Peyer's patch (tissue), 4 donors: ENCODE measurements at regions not wholly inside any gene's neighbourhood (a gene's known extent, or its start where the extent isn't known, plus 50 kb on each side); places are given as distances from the start of the nearest gene placed in this dataset.
A peak's percentile ranks its signal among the peaks of the same experiment; 100 is the strongest.

Source experiments
- DNase-seq, 3 donors: peaks; one replicate each; pipeline ENCODE4 v3.0.0-alpha.2; 2017 to 2019
- H3K27ac ChIP-seq, 4 donors: fragments of 200-600 bp; sonication (generic); one replicate each; pipeline ENCODE4 v1.5.1; 2016 to 2019
- H3K27me3 ChIP-seq, 2 donors: fragments of 200-600 bp; sonication (generic); one replicate each; pipeline ENCODE4 v1.5.1; 2019
- H3K36me3 ChIP-seq, 3 donors: fragments of 200-600 bp; sonication (generic); one replicate each; pipeline ENCODE4 v1.5.1; 2016 to 2019
- H3K4me1 ChIP-seq, 4 donors: fragments of 200-600 bp; sonication (generic); one replicate each; pipeline ENCODE4 v1.5.1; 2016 to 2019
- H3K4me3 ChIP-seq, 4 donors: fragments of 200-600 bp; sonication (generic); 1 replicate in 3 of 4; 2 replicates in 1 of 4; pipeline ENCODE4 v1.5.1; 2016 to 2019; ENCODE audit warnings: mild to moderate bottlenecking in 1 of 4
- H3K9me3 ChIP-seq, 4 donors: fragments of 200-600 bp; sonication (generic); one replicate each; pipeline ENCODE4 v1.5.1; 2016 to 2019; ENCODE audit warnings: mild to moderate bottlenecking in 1 of 4
- POLR2A ChIP-seq, 2 donors: fragments of 450-650 bp; IDR thresholded peaks; one replicate each; pipeline ENCODE4 v1.5.1; 2017; ENCODE audit warnings: antibody characterized with exemption in 2 of 2, mild to moderate bottlenecking in 2 of 2, moderate library complexity in 2 of 2
- TF ChIP-seq, protein P1 (sequence below), 6 experiments: fragments of 450-650 bp in 4 of 6; fragments of 200-600 bp in 2 of 6; sonication (generic) in 1 of 6; IDR thresholded peaks; one replicate each; pipeline ENCODE4 v1.5.1; 2017 to 2019; ENCODE audit warnings: antibody characterized with exemption in 6 of 6, mild to moderate bottlenecking in 3 of 6, moderate library complexity in 1 of 6

DNA sequence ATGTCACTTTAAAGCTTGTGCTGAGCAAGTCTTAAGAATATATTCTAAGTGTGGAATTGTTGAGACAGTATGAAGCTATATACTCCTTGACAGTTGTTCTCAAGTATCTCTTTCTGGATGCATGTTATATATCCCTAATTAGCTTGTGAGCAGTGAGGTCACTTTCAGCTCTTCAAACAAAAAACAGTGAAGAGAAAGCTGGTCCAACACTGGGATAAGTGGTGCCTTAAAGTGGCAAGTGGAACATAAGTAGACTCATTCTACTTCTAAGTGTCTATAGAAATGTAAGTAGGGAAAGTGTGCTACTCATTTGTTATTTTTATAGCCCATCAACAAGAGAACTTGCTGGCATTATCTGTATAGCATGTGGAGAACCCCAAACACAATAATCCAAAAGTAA is 133.1 kb upstream of the BACH2 start:
- no peaks in the 10 kb centered on the region for H3K4me1 ChIP-seq
- no peaks in the 10 kb centered on the region for H3K36me3 ChIP-seq
- no peak overlapping the region for H3K4me3 ChIP-seq
- TF ChIP-seq POLR2A (IDR thresholded peaks at IDR 0.05) = no peak
- TF ChIP-seq, protein P1, sequence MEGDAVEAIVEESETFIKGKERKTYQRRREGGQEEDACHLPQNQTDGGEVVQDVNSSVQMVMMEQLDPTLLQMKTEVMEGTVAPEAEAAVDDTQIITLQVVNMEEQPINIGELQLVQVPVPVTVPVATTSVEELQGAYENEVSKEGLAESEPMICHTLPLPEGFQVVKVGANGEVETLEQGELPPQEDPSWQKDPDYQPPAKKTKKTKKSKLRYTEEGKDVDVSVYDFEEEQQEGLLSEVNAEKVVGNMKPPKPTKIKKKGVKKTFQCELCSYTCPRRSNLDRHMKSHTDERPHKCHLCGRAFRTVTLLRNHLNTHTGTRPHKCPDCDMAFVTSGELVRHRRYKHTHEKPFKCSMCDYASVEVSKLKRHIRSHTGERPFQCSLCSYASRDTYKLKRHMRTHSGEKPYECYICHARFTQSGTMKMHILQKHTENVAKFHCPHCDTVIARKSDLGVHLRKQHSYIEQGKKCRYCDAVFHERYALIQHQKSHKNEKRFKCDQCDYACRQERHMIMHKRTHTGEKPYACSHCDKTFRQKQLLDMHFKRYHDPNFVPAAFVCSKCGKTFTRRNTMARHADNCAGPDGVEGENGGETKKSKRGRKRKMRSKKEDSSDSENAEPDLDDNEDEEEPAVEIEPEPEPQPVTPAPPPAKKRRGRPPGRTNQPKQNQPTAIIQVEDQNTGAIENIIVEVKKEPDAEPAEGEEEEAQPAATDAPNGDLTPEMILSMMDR (IDR thresholded peaks at IDR 0.05) = no peak
- no peaks in the 10 kb centered on the region for H3K9me3 ChIP-seq
- no peak for DNase-seq
- no peaks in the 10 kb centered on the region for H3K27me3 ChIP-seq
- H3K27ac ChIP-seq = no peak overlapping the region

DNA sequence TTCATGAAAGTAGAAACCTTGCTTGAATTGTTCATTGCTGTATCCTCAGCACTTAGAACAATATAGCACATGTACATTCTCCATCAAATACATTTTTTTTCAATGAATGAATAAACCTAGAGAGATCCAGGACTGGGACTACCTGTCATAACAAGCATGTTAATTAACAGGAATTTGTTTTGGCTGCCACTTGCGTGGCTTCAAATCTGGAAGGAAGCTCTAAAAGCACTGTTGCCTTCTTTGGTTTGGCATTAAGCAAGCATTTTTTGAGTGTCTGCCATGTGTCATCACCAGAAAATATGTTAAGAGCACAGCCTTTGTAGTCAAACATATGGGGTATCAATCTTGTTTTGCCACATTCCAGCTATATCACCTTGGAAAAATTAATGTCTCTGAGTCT is 131.9 kb upstream of the BACH2 start:
- H3K27me3 ChIP-seq = no peaks in the 10 kb centered on the region
- TF ChIP-seq, protein P1 (IDR thresholded peaks at IDR 0.05) = no peak
- TF ChIP-seq POLR2A (IDR thresholded peaks at IDR 0.05) = no peak
- no peaks in the 10 kb centered on the region for H3K36me3 ChIP-seq
- H3K9me3 ChIP-seq = no peaks in the 10 kb centered on the region
- no peak for DNase-seq
- no peak overlapping the region for H3K27ac ChIP-seq
- no peaks in the 10 kb centered on the region for H3K4me1 ChIP-seq
- H3K4me3 ChIP-seq = no peak overlapping the region

DNA sequence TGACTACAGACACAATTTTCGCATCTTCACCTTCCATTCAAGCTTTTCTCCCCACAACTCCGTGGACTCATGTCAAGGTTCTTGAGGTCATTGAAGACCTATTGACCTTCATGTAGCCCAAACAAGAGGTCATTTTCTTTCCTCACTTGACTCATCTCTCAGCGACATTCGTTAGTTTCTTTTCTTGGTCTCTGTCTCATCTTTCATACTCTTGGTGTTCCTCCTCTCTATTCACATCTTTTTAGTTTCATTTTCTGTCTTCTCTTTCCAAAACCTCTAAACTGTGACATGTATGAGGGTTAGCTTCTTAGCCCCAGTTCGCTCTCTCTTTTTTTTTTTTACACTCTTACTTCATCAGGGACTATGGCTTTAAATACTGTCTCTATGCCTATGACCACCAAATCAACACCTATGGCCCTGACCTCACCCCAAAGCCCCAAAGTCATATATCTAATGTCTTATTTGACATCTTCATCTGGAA is 128.6 kb upstream of the BACH2 start:
- peak overlapping the region in 2 of 4 donors; percentile 7 to 20 for H3K27ac ChIP-seq
- DNase-seq = no peak
- H3K9me3 ChIP-seq = no peaks in the 10 kb centered on the region
- no peak for TF ChIP-seq POLR2A (IDR thresholded peaks at IDR 0.05)
- TF ChIP-seq, protein P1 (IDR thresholded peaks at IDR 0.05) = no peak
- no peaks in the 10 kb centered on the region for H3K36me3 ChIP-seq
- H3K4me1 ChIP-seq = no peaks in the 10 kb centered on the region
- no peaks in the 10 kb centered on the region for H3K27me3 ChIP-seq
- no peak overlapping the region for H3K4me3 ChIP-seq

DNA sequence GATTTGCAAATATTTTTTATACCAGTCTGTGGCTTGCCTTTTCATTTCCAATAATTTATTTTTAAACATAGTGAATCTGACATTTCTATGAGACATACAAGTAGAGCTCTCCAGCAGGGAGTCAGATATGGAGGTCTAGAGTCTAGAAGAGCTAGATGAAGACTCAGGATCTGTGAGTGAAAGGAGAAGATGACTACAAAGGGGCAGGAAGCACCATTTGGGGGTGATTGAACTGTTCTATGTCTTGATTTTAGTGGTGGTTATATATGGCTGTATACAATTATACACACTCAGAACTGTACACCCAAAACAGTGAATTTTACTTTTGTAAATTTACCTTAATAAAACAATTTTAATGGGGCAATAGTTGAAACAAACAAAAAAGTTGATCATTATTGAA is 127.9 kb upstream of the BACH2 start:
- no peak for TF ChIP-seq POLR2A (IDR thresholded peaks at IDR 0.05)
- TF ChIP-seq, protein P1 (IDR thresholded peaks at IDR 0.05) = no peak
- H3K4me3 ChIP-seq = no peak overlapping the region

DNA sequence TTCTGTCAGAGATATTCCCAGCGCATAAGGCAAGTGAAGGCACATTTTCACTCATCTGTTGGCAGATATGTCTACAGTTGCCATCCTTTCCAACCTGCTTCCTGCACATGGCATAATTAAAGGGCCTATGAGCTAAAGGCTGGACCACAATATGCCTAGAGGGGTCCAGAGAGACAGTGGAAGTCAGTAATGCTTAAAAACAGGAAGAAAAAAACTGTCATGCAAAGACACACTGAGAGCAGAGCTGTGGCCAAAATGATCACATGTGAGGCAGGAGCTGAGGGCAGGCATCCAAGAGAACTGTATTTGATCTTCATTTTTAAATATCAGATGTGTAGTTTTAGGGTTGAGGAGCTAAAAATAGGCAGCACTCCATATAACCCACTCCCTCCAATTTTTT is 125.0 kb upstream of the BACH2 start:
- Histone ChIP-seq H3K4me3 (no peak overlapping the region), H3K4me1 (no peaks in the 10 kb centered on the region), H3K27ac (no peak overlapping the region), H3K9me3 (no peaks in the 10 kb centered on the region), H3K36me3 (no peaks in the 10 kb centered on the region), H3K27me3 (no peaks in the 10 kb centered on the region)
- TF ChIP-seq, protein P1 (IDR thresholded peaks at IDR 0.05) = no peak
- TF ChIP-seq POLR2A (IDR thresholded peaks at IDR 0.05) = no peak
- DNase-seq = no peak

More for the DNA sequence above, 127.9 kb upstream of the BACH2 start:
- H3K27me3 ChIP-seq = no peaks in the 10 kb centered on the region
- no peaks in the 10 kb centered on the region for H3K4me1 ChIP-seq
- H3K36me3 ChIP-seq = no peaks in the 10 kb centered on the region
- no peak for DNase-seq
- H3K27ac ChIP-seq = no peak overlapping the region
- no peaks in the 10 kb centered on the region for H3K9me3 ChIP-seq

DNA sequence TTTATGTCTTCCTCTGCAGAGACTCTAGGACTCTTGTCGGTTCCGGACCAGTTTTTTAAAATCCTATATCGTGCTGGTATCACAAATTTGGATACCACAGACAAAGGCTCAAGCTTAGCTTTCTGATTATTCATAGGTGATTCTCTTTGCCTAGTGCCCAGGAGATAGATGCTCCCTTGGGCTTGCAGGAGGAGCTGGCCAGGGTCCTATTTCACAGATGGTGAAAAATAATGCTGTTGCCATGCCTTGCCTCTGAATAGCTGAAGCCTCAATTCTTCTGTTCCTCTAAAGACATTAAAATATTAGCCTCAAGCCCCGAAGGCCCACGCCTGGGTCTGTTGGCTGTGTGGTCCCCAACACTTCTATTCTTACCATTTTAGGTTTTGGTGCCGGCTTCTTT is 123.9 kb upstream of the BACH2 start:
- H3K4me3 ChIP-seq = no peak overlapping the region
- DNase-seq = no peak
- no peaks in the 10 kb centered on the region for H3K4me1 ChIP-seq
- H3K27ac ChIP-seq = no peak overlapping the region
- TF ChIP-seq POLR2A (IDR thresholded peaks at IDR 0.05) = no peak
- TF ChIP-seq, protein P1 (IDR thresholded peaks at IDR 0.05) = no peak
- no peaks in the 10 kb centered on the region for H3K9me3 ChIP-seq
- H3K27me3 ChIP-seq = no peaks in the 10 kb centered on the region
- H3K36me3 ChIP-seq = no peaks in the 10 kb centered on the region
